GM10248 (cell line): ENCODE measurements at regions not wholly inside any gene's neighbourhood (a gene's known extent, or its start where the extent isn't known, plus 50 kb on each side); places are given as distances from the start of the nearest gene placed in this dataset.
"Not testable (repeated sequence)": the region's sequence is repeated elsewhere in the genome, so short reads cannot be mapped to it uniquely, and the experiment has no call there.

ENCODE experiments used
- CTCF ChIA-PET: fragments of 300-600 bp; sonication (Branson Sonifier 250); formaldehyde crosslinking; extraction: SDS; loops from one replicate; lab custom pipeline; 2021; ENCODE audit warnings: antibody characterized with exemption; lab: Yijun Ruan, JAX
- POLR2A ChIA-PET: fragments of 350-650 bp; sonication (Branson Sonifier 250); formaldehyde crosslinking; extraction: SDS; loops from one replicate; lab custom pipeline; 2020; ENCODE audit warnings: antibody characterized with exemption; lab: Yijun Ruan, JAX
- DNase-seq: peaks from one replicate; pipeline ENCODE4 v3.0.0; 2012; ENCODE audit errors: extremely low spot score
- CTCF ChIP-seq: IDR thresholded peaks from 2 replicates; pipeline ENCODE4 v1.5.1; 2012; ENCODE audit warnings: mild to moderate bottlenecking, low read depth; ENCODE audit errors: extremely low read depth, missing control alignments, control extremely low read depth

- CTCF ChIA-PET, POLR2A ChIA-PET, DNase-seq: not testable (repeated sequence)
These were observed 435.2 kb downstream of the ZNF479 start for GRCh38 chr7:56697058-56697457.

- POLR2A ChIA-PET: no interaction called here
- TF ChIP-seq CTCF: no peak
- CTCF ChIA-PET: no interaction called here
- DNase-seq: no peak
These were observed 445.9 kb downstream of the ZNF479 start for GRCh38 chr7:56686276-56686859.

- ChIA-PET CTCF (no interaction called here), POLR2A (no interaction called here)
- no peak for TF ChIP-seq CTCF
- no peak for DNase-seq
These were observed 493.0 kb downstream of the ZNF479 start for GRCh38 chr7:56639173-56639746.

- TF ChIP-seq CTCF: no peak
- POLR2A ChIA-PET: no interaction called here
- DNase-seq: no peak
- CTCF ChIA-PET: no interaction called here
These were observed 493.7 kb upstream of the NUPR2 start for GRCh38 chr7:56609852-56610355.

GRCh38 chr7:56605146-56605545 is 488.9 kb upstream of the NUPR2 start:
- TF ChIP-seq CTCF: no peak
- POLR2A ChIA-PET: no interaction called here
- no peak for DNase-seq
- CTCF ChIA-PET: no interaction called here

GRCh38 chr7:56578612-56579011 is 462.4 kb upstream of the NUPR2 start:
- ChIA-PET POLR2A (no interaction called here), CTCF (no interaction called here)
- no peak for TF ChIP-seq CTCF
- no peak for DNase-seq

GRCh38 chr7:56570968-56571367 is 454.8 kb upstream of the NUPR2 start:
- ChIA-PET POLR2A (no interaction called here), CTCF (no interaction called here)
- DNase-seq: no peak
- no peak for TF ChIP-seq CTCF
